Middle frontal gyrus (tissue), 1 donor: ENCODE measurements at regions not wholly inside any gene's neighbourhood (a gene's known extent, or its start where the extent isn't known, plus 50 kb on each side); places are given as distances from the start of the nearest gene placed in this dataset.

Source experiments
- DNase-seq: peaks from one replicate; pipeline ENCODE4 v3.0.0-alpha.2; 2015; ENCODE audit warnings: low spot score; ENCODE audit errors: extremely low spot score

DNA sequence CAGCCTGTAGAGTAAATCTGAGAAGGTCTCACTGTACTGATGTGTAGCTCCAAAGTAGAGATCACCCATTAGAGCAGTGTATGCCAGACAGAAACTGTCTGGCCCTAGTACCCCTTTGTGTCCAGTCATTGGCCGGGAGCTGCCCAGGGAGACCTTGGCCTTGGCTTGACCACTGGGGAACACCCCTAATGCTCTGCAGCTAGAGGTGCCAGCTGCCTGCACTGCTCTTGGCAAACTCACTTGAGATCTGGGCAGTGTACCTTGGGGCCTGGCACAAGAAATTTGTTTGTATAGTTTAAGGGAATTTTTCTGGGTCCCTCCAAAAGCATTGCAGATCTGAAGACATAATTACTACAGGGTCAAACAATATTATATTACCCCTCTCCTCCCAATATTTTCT lies 78.7 kb upstream of the MPHOSPH6 start:
- no peak for DNase-seq

- no peak for DNase-seq
Measured at GRCh38 chr16:82248012-82248656, 78.1 kb upstream of the MPHOSPH6 start.

GRCh38 chr16:82242201-82242600 lies 72.2 kb upstream of the MPHOSPH6 start:
- DNase-seq: no peak

DNA sequence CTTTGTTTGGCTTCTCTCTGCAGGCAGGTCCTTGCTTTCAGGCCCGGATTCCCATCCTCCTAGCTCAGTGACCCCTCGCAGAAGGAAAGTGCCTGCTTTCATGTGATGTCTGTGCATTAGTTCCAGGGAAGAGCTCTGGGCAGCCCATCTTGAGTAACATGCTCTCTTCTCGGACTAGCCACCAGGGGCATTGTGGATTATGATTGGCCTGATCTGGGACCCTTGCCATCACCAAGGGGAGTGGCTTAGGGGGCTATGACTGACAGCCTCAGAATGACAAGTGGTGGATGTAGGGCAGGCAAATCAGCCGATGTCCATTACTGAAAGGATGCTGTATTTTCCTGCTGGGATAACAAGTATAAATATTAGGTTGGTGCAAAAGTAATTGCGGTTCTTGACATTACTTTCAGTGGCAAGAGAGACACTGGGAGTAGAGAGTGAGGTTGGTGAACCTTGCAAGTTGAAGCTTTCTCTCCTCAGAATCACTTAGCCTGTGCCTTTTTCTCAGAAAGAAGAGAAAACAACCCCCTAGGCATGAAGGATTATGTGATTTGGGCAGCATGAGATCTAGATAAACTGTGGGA lies 71.5 kb upstream of the MPHOSPH6 start:
- no peak for DNase-seq

GRCh38 chr16:82240111-82240510 lies 70.1 kb upstream of the MPHOSPH6 start:
- DNase-seq: no peak

GRCh38 chr16:82236875-82237274 lies 66.9 kb upstream of the MPHOSPH6 start:
- DNase-seq: no peak

DNA sequence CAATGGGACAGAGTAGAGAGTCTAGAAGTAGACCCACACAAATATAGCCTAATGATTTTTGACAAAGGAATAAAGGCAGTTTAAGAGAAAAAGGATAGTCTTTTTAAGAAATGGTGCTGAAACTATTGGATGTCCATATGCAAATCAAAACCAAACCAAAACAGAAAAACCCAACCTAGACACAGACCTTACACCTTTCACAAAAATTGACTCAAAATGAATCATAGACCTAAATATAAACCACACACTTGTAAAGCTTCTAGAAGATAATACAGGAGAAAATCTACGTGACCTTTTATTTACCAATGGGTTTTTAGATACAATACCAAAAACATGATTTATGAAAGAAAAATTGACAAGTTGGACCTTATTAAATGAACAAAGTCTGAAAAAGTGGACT lies 66.4 kb upstream of the MPHOSPH6 start:
- DNase-seq: no peak

DNA sequence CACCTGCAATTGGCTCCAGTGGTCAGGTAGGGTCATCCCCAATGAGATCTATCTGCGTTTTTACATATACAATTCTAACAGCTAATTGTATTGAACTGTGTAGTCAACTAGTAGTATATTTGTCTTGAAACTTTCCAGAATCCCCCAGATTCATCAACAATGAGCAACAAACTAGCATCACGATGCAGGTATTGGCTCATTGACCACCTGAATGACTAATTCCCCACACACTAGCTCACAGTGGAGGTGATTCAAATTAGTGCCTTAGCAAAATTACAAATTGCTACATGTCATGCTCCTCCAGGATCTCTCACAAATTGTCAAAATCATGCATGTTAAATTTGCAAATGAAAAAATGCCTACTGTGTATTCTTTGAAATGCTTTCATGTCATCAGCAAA lies 62.8 kb upstream of the MPHOSPH6 start:
- DNase-seq: no peak

GRCh38 chr16:82231008-82231787 lies 61.2 kb upstream of the MPHOSPH6 start:
- no peak for DNase-seq

DNA sequence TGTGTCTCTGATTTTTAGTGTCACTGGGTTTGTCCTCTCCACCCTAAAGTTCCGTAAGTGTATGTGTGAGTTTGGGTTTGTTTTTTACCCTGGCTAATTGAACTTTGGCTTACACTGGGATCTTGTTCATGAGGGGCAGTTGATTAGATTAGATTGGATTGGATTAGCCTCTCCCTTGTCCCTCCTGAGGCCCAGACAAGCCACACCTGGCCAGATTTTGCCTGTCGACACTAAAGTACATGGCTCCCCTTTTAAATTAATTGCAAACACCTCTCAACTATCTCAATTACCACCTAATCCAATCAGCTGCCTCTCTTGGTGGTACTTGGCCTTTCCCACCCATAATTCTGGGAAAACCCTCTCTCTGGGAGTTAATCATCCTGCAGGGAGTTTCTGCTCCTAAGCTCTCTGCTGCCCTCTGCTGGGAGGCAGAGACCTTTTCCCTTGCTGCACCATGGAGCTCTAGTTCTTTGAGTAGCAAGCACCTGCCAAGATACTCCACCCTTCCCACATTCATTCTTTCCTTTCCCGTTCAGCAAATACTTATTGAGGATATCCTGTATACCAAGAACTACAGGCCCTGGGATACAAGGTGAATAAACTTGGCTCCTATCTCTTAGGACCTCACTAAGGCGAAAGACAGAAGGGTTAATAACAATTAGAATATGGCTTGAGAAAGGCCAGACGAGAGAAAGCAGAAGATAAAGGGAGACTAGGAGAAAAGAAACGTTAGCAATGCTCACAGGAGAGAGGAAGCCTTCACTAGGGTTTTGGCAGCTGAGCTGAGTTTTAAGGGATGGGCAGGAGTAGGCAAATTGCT lies 60.0 kb upstream of the MPHOSPH6 start:
- peak; percentile 47 for DNase-seq

- no peak for DNase-seq
Measured at GRCh38 chr16:82226327-82226726, 56.3 kb upstream of the MPHOSPH6 start.

GRCh38 chr16:82224821-82225220 lies 54.8 kb upstream of the MPHOSPH6 start:
- DNase-seq: no peak

- no peak for DNase-seq
Measured at GRCh38 chr16:82220541-82220940, 50.5 kb upstream of the MPHOSPH6 start.
